GM19455 (cell line): ENCODE measurements at regions not wholly inside any gene's neighbourhood (a gene's known extent, or its start where the extent isn't known, plus 50 kb on each side); places are given as distances from the start of the nearest gene placed in this dataset.
"Not testable (repeated sequence)": the region's sequence is repeated elsewhere in the genome, so short reads cannot be mapped to it uniquely, and the experiment has no call there.

Experiments used
- ATAC-seq: cut with Tn5 transposase; IDR thresholded peaks from one replicate; pipeline ENCODE4 v1.9.1; 2021; ENCODE audit not compliant: unreplicated experiment

GRCh38 chr5:12667818-12668217, 763.6 kb upstream of the CTNND2 start:
- ATAC-seq: not testable (repeated sequence)

DNA sequence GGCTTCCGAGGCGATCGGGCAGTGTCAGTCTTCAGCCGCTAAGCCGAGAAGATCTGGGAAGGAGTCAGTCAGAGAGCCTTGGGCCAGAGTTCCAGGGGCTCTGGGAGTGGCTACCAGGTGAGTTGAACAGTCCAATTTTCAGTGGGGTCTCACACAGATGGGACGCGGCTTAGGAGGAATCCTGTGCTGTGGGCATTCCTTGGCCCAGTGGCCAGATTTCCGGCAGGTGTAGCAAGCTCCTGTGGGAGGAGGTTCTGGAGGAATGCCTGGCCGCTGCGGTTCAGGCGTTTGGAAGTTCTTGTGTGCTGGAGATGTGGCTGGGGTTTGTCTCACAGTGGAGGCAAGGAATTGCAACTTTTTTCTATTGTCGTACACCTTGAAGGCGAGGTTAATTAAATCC, 761.5 kb upstream of the CTNND2 start:
- not testable (repeated sequence) for ATAC-seq

- ATAC-seq: no peak
Observed at GRCh38 chr5:12662545-12663314, 758.5 kb upstream of the CTNND2 start.

DNA sequence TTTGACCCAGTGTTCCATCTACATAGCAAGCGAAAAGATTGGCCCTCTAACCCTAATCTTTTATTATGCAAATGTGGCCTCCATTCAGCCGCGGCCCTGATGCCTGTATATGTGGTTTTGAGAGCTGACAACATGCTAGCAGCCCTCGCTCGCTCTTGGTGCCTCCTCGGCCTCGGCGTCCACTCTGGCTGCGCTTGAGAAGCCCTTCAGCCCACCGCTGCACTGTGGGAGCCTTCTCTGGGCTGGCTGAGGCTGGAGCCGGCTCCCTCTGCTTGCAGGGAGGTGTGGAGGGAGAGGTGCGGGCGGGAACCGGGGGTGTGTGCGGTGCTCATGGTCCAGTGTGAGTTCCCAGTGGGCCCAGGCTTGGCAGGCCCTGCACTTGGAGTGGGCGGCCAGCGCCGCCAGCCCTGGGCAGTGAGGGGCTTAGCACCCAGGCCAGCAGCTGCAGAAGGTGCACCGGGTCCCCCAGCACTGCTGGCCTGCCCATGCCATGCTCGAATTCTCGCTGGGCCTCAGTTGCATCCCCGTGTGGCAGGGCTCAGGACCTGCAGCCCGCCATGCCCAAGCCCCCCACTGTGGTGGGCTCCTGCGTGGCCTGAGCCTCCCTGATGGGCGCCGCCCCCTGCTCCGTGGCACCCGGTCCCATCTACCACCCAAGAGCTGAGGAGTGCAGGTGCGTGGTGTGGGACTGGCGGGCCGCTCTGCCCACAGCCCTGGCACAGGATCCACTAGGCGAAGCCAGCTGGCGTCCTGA, 757.5 kb upstream of the CTNND2 start:
- no peak for ATAC-seq

DNA sequence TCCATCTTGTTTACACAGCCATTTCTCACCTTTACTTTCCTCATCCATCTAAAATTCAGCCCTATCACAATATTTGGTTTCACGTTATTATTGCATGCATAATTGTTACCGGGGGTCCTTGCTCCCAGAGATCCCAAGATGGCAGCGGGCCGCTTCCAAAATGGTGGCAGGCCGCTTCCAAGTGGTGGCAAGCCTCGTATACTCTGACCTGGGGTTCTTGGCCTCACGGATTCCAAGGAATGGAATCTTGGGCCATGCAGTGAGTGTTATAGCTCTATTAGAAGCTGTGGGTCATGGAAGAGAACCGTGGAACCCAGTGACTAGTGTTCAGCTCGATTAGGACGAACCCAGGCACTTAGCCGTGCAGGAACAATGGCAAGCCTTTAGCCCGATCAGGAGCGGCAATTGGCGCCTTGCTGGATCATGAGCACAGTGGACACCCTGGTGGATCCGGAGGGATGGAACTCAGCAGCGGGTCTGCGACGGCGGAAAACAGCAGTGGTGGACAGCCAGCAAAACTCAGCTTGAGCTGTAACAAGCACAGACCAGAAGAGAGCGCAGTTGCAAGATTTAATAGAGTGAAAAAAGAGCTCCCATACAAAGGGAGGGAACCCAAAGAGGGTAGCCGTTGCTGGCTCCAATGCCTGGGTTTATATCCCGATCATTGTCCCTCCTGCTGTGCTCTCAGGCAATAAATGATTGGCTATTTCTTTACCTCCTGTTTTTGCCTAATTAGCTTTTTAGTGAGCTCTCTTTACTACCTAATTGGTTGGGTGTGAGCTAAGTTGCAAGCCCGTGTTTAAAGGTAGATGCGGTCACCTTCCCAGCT, 756.2 kb upstream of the CTNND2 start:
- not testable (repeated sequence) for ATAC-seq

GRCh38 chr5:12659686-12660085, 755.4 kb upstream of the CTNND2 start:
- no peak for ATAC-seq

- no peak for ATAC-seq
Observed at GRCh38 chr5:12658871-12659446, 754.7 kb upstream of the CTNND2 start.

- ATAC-seq: not testable (repeated sequence)
Observed at GRCh38 chr5:12657914-12658474, 753.7 kb upstream of the CTNND2 start.

- no peak for ATAC-seq
Observed at GRCh38 chr5:12655675-12656074, 751.4 kb upstream of the CTNND2 start.

GRCh38 chr5:12652201-12652600, 748.0 kb upstream of the CTNND2 start:
- ATAC-seq: no peak

DNA sequence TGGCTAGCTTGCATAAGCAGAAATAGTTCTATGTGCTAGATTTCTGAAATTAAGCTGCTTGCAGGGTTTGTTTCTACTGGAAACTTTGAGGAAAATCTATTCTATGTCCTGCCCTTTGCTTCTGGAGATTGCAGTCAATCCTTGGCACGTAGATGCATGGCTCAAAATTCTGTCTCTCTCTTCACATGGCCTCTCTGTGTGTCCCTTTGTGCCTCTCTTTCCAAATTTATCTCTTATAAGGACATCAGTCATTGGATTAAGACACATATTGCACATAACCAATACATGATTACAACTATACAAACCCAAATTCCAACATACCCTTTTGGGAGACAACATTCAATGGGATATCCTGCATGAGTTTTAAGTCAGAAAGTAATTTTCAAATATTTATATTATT, 744.3 kb upstream of the CTNND2 start:
- no peak for ATAC-seq

DNA sequence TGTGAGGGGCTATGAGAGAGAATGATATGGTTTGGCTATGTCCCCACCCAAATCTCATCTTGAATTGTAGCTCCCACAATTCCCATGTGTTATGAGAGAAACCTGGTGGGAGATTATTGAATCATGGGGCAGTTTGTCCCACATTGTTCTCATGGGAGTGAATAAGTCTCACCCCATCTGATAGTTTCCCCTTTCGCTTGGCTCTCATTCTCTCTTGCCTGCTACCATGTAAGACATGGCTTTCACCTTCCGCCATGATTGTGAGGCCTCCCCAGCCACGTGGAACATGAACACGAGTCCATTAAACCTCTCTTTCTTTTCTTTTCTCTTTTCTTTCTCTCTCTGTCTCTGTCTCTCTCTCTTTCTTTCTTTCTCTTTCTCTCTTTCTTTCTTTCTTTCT, 743.4 kb upstream of the CTNND2 start:
- no peak for ATAC-seq

GRCh38 chr5:12645582-12645981, 741.3 kb upstream of the CTNND2 start:
- no peak for ATAC-seq

DNA sequence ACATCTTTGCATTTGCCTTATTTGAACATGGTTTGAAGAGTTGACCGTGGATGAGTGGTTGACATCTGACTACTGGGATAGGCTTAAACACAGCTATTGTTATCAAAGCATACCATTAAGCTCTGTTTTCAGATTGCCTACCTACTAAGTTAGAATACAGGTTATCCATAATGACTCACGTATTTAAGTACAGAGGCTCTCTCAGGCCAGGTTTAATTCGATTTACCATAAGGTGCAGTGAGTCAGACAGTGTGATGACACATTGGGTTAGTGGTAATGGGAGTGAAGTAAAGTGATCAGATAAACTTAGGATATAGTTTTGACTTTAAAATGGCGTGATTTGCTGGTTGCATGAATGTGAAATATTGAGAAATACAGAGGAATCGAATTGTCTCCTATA, 732.0 kb upstream of the CTNND2 start:
- no peak for ATAC-seq

- no peak for ATAC-seq
Observed at GRCh38 chr5:12626556-12626955, 722.3 kb upstream of the CTNND2 start.

- ATAC-seq: no peak
Observed at GRCh38 chr5:12625667-12626263, 721.5 kb upstream of the CTNND2 start.

GRCh38 chr5:12624776-12625560, 720.7 kb upstream of the CTNND2 start:
- ATAC-seq: no peak

DNA sequence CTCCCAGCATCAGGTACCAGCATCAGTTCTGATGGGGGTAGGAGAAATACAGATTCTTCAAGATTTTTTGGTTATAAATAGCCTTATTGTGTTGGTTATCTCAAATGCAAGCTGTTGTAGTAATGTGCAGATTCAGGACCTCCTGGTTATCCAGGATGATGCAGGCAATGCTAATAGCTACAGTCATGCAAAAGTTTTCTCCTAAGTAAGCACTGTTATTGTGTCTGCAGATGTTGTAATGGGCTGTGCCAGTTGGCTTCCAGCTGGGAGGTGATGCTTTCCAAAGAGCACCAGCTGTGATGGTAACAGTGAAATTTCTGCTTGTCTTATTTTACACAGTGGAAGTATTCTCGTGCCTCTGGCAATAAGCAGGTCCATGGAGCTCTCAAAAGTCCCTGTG, 719.2 kb upstream of the CTNND2 start:
- no peak for ATAC-seq

GRCh38 chr5:12616093-12616492, 711.8 kb upstream of the CTNND2 start:
- ATAC-seq: no peak
